GM10266 (cell line): ENCODE measurements at regions not wholly inside any gene's neighbourhood (a gene's known extent, or its start where the extent isn't known, plus 50 kb on each side); places are given as distances from the start of the nearest gene placed in this dataset.
"Not testable (repeated sequence)": the region's sequence is repeated elsewhere in the genome, so short reads cannot be mapped to it uniquely, and the experiment has no call there.

Source experiments
- DNase-seq: peaks from one replicate; pipeline ENCODE4 v3.0.0; 2012; ENCODE audit errors: extremely low spot score
- CTCF ChIP-seq: IDR thresholded peaks from 2 replicates; pipeline ENCODE4 v1.5.1; 2012; ENCODE audit warnings: mild to moderate bottlenecking, low read depth; ENCODE audit not compliant: control insufficient read depth, insufficient read depth; ENCODE audit errors: missing control alignments

- no peak for DNase-seq
- no peak for TF ChIP-seq CTCF
Observed at GRCh38 chr2:57022496-57022895, 838.7 kb downstream of the CCDC85A start.

GRCh38 chr2:57044931-57045635 lies 861.3 kb downstream of the CCDC85A start:
- TF ChIP-seq CTCF: no peak
- DNase-seq: no peak

- TF ChIP-seq CTCF: no peak
- DNase-seq: no peak
Observed at GRCh38 chr2:57049273-57049672, 865.5 kb downstream of the CCDC85A start.

- no peak for TF ChIP-seq CTCF
- no peak for DNase-seq
Observed at GRCh38 chr2:57050007-57050406, 866.2 kb downstream of the CCDC85A start.

- DNase-seq: not testable (repeated sequence)
Observed at GRCh38 chr2:57066301-57066700, 882.5 kb downstream of the CCDC85A start.

- no peak for TF ChIP-seq CTCF
- DNase-seq: no peak
Observed at GRCh38 chr2:57075226-57075625, 891.4 kb downstream of the CCDC85A start.

- no peak for DNase-seq
- TF ChIP-seq CTCF: no peak
Observed at GRCh38 chr2:57080035-57080434, 896.2 kb downstream of the CCDC85A start.
